Osteoblast (primary cell): ENCODE measurements at regions not wholly inside any gene's neighbourhood (a gene's known extent, or its start where the extent isn't known, plus 50 kb on each side); places are given as distances from the start of the nearest gene placed in this dataset.
"Not testable (repeated sequence)": the region's sequence is repeated elsewhere in the genome, so short reads cannot be mapped to it uniquely, and the experiment has no call there.

Source experiments
- DNase-seq: peaks from one replicate; pipeline ENCODE4 v3.0.0; 2011; ENCODE audit warnings: low spot score, mixed read lengths; ENCODE audit not compliant: insufficient read length; ENCODE audit errors: missing footprints
- H2AFZ ChIP-seq: 2 replicates; pipeline ENCODE4 v1.6.0; 2011; ENCODE audit warnings: mild to moderate bottlenecking, low read length
- H3K27ac ChIP-seq: 2 replicates; pipeline ENCODE4 v1.5.1; 2011; ENCODE audit warnings: mild to moderate bottlenecking, low read depth, low read length, moderate library complexity
- H3K27me3 ChIP-seq: 2 replicates; pipeline ENCODE4 v1.6.0; 2012; ENCODE audit warnings: mild to moderate bottlenecking, control low read depth, inconsistent platforms, low read length, moderate library complexity; ENCODE audit not compliant: insufficient read depth
- H3K36me3 ChIP-seq: 2 replicates; pipeline ENCODE4 v1.5.1; 2011; ENCODE audit warnings: mild to moderate bottlenecking, low read length, control low read depth, moderate library complexity; ENCODE audit not compliant: insufficient read depth
- H3K4me1 ChIP-seq: 2 replicates; pipeline ENCODE4 v1.5.1; 2011; ENCODE audit warnings: mild to moderate bottlenecking, low read length, control low read depth, moderate library complexity; ENCODE audit not compliant: insufficient read depth
- H3K4me2 ChIP-seq: 2 replicates; pipeline ENCODE4 v1.6.0; 2011; ENCODE audit warnings: mild to moderate bottlenecking, low read length; ENCODE audit not compliant: insufficient read depth
- H3K4me3 ChIP-seq: fragments of 200-600 bp; sonication (generic); 3 replicates; pipeline ENCODE4 v1.5.1; 2012; ENCODE audit warnings: mild to moderate bottlenecking, low read length, inconsistent platforms; ENCODE audit not compliant: insufficient read depth
- H3K79me2 ChIP-seq: 2 replicates; pipeline ENCODE4 v1.6.0; 2012; ENCODE audit warnings: mild to moderate bottlenecking, low read length, control low read depth, inconsistent platforms; ENCODE audit not compliant: insufficient read depth
- H3K9me3 ChIP-seq: 2 replicates; pipeline ENCODE4 v1.5.1; 2011; ENCODE audit warnings: low read depth, low read length, control low read depth
- H4K20me1 ChIP-seq: 2 replicates; pipeline ENCODE4 v1.6.0; 2012; ENCODE audit warnings: mild to moderate bottlenecking, low read length, control low read depth; ENCODE audit not compliant: insufficient read depth
- TF ChIP-seq, protein P1 (sequence below): IDR thresholded peaks from 2 replicates; pipeline ENCODE4 v1.5.1; 2011; ENCODE audit warnings: mild to moderate bottlenecking, low read depth, low read length, moderate library complexity; ENCODE audit errors: extremely low read depth

DNA sequence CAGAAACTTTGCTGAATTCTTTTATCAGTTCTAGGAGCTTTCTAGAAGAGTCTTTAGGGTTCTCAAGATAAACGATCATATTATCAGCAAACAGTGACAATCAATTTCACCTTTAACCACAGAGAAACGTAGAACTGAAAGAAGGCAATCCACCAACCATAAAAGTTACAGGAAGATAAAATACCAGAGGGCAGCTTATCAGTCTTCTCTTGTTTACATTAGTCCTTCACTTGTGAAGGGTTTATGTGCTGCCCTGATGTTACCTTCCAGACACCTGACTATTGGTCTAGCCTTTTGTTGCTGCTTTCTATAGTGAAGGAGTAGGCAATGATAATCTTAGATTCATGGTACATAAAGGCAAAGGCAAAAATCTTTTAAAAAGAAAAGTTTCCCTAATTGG, 73.2 kb upstream of the EFCAB3 start:
- H3K4me1 ChIP-seq, result no peaks in the 10 kb centered on the region

DNA sequence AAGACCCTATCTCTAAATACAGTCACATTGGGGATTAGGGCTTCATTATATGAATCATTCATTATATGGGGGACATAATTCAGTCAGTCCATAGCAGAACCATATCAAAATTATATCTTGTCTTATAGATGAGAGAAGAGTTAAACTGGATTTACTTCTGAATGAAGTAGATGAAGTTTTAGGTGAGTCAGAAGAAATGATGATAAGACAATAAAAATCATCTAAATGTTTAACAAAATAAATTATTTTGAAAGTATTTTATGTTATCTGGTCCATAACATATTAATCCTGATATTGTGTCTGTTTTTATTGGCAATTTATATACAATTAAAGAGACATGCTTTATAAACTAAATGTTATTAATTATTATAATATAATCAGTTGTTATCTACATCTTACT, 76.9 kb upstream of the EFCAB3 start:
- Histone ChIP-seq H3K27me3 (no peaks in the 10 kb centered on the region), H3K4me3 (no peak overlapping the region), H3K4me2 (no peak overlapping the region), H2AFZ (no peak overlapping the region), H4K20me1 (no peaks in the 10 kb centered on the region), H3K4me1 (no peaks in the 10 kb centered on the region), H3K79me2 (no peaks in the 10 kb centered on the region), H3K36me3 (no peaks in the 10 kb centered on the region), H3K27ac (no peak overlapping the region), H3K9me3 (no peaks in the 10 kb centered on the region)
- no peak for DNase-seq
- TF ChIP-seq, protein P1, sequence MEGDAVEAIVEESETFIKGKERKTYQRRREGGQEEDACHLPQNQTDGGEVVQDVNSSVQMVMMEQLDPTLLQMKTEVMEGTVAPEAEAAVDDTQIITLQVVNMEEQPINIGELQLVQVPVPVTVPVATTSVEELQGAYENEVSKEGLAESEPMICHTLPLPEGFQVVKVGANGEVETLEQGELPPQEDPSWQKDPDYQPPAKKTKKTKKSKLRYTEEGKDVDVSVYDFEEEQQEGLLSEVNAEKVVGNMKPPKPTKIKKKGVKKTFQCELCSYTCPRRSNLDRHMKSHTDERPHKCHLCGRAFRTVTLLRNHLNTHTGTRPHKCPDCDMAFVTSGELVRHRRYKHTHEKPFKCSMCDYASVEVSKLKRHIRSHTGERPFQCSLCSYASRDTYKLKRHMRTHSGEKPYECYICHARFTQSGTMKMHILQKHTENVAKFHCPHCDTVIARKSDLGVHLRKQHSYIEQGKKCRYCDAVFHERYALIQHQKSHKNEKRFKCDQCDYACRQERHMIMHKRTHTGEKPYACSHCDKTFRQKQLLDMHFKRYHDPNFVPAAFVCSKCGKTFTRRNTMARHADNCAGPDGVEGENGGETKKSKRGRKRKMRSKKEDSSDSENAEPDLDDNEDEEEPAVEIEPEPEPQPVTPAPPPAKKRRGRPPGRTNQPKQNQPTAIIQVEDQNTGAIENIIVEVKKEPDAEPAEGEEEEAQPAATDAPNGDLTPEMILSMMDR, result no peak

More for the DNA sequence above, 73.2 kb upstream of the EFCAB3 start:
- Histone ChIP-seq H3K4me3 (no peak overlapping the region), H3K27ac (no peak overlapping the region), H2AFZ (no peak overlapping the region), H3K79me2 (no peaks in the 10 kb centered on the region), H3K36me3 (no peaks in the 10 kb centered on the region), H3K27me3 (no peaks in the 10 kb centered on the region), H4K20me1 (no peaks in the 10 kb centered on the region), H3K9me3 (no peaks in the 10 kb centered on the region), H3K4me2 (no peak overlapping the region)
- TF ChIP-seq, protein P1, result no peak
- no peak for DNase-seq

DNA sequence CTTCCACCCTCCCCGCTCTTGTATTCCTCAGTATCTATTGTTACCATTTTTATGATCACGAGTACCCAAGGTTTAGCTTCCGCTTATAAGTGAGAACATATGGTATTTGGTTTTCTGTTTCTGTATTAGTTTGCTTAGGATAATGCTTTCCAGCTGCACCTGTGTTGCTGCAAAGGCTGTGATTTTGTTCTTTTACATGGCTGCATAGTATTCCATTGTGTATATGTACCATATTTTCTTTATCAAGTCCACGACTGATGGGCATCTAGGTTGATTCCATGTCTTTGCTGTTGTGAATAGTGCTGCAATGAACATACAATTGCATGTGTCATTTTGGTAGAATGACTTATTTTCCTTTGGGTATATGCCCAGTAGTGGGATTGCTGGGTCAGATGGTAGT, 79.7 kb upstream of the EFCAB3 start:
- H2AFZ ChIP-seq, result no peak overlapping the region
- no peaks in the 10 kb centered on the region for H3K4me1 ChIP-seq
- no peaks in the 10 kb centered on the region for H4K20me1 ChIP-seq
- DNase-seq, result no peak
- no peaks in the 10 kb centered on the region for H3K79me2 ChIP-seq
- TF ChIP-seq, protein P1, result no peak
- no peaks in the 10 kb centered on the region for H3K27me3 ChIP-seq
- H3K9me3 ChIP-seq, result no peaks in the 10 kb centered on the region
- H3K4me3 ChIP-seq, result no peak overlapping the region
- H3K4me2 ChIP-seq, result no peak overlapping the region
- H3K27ac ChIP-seq, result no peak overlapping the region
- no peaks in the 10 kb centered on the region for H3K36me3 ChIP-seq

DNA sequence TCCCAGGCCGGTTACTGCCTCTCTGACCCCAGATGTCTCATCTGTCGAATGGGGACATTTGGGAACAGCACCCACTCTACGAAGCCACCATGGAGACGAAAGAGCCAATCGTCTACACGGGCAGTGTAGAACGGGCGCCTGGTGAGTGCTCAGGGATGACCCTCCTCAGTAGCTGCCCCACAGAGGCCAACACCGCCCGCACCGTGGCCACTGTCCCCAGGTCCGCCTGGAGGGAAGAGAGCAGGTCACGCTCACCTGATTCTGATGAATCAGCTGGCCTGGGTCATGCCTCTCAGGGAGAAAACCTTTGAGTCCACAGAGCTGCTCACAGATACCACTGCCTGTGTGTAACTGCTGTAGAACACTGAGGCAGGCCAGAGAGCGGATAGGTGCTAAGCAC, 105.1 kb upstream of the EFCAB3 start:
- not testable (repeated sequence) for H3K9me3 ChIP-seq, DNase-seq, H3K79me2 ChIP-seq, H2AFZ ChIP-seq, H3K4me2 ChIP-seq, H3K36me3 ChIP-seq, H3K4me1 ChIP-seq, H3K27me3 ChIP-seq, H3K27ac ChIP-seq, H4K20me1 ChIP-seq, H3K4me3 ChIP-seq

DNA sequence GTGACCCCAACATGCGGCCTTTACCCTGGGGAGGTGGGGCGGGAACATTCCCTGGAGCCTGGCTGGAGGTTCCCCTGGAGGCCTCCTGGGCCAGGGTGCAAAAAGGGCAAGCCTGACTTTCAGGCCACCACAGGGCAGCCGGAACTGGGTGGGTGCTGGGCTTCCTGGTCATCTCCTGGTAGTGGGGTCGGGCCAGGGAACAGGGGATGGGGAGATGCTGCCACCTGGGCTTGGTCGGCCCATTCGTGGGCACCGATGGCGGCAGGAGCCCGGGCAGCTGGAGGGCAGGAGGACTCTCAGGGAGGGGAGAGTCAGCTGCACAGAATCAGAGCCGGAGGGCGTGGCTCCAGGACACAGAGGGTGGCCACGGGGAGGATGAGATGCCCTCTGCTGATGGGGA, 112.0 kb upstream of the EFCAB3 start:
- not testable (repeated sequence) for DNase-seq, H3K4me1 ChIP-seq, H2AFZ ChIP-seq, H3K27ac ChIP-seq, H3K79me2 ChIP-seq, H4K20me1 ChIP-seq, H3K36me3 ChIP-seq, H3K27me3 ChIP-seq, H3K4me3 ChIP-seq, H3K9me3 ChIP-seq, H3K4me2 ChIP-seq

DNA sequence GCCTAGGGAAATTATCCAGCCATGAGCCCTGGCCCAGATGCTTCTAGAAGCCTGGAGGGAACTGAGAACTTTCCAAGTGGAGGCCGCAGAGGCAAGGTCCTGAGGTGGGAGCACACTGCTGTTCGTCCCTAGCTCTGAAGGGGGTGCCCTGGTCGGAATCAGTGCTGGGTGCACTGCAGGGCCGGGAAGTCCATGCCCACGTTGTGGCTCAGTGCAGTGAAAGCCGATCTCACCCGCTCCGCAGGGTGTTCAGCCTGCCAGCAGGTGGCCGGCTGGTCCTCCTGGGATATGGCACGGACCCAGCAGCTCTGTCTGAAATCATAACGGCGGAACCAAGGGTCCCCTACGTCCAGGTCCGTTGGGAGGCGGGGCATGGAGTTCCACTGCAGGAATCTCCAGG, 115.4 kb upstream of the EFCAB3 start:
- H3K79me2 ChIP-seq, H3K27ac ChIP-seq, H3K27me3 ChIP-seq, DNase-seq, H3K4me1 ChIP-seq, H3K4me3 ChIP-seq, H4K20me1 ChIP-seq, H2AFZ ChIP-seq, H3K9me3 ChIP-seq, H3K36me3 ChIP-seq, H3K4me2 ChIP-seq: not testable (repeated sequence)

DNA sequence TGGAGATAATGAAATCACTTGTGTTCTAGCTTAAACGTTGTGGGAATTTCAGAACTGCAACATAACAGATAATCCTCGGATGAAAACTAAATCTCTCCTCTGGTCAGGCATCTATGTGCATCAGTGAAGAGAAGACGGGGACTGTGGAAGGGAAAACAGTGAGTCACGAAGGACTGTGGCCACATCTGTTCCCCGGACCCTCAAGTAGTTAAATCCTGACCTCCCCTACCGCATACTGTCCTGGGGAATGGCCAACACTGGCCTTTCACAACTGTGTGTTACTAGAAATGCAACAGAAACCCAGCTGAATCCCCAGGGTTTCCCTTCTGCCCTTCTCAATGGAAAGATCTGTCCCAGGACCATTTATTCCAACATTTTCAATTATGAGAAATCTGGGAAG, 124.6 kb upstream of the EFCAB3 start:
- not testable (repeated sequence) for H4K20me1 ChIP-seq, H3K27ac ChIP-seq, H3K4me3 ChIP-seq, H3K36me3 ChIP-seq, H3K4me2 ChIP-seq, H3K4me1 ChIP-seq, H3K27me3 ChIP-seq, DNase-seq, H3K9me3 ChIP-seq, H2AFZ ChIP-seq, H3K79me2 ChIP-seq
